ENCODE measurements at regions not wholly inside any gene's neighbourhood (a gene's known extent, or its start where the extent isn't known, plus 50 kb on each side); places are given as distances from the start of the nearest gene placed in this dataset.

- H3K4me3 ChIP-seq = no peak overlapping the region
- H3K4me1 ChIP-seq = peaks cover 0 to 5% of the 10 kb centered on the region in 2 donors
- no peaks in the 10 kb centered on the region for H3K27me3 ChIP-seq
- DNase-seq (no peak), ATAC-seq (peak; percentile 37)
- no peaks in the 10 kb centered on the region for H3K9me3 ChIP-seq
- no peak for TF ChIP-seq CTCF (IDR thresholded peaks at IDR 0.05)
- intact Hi-C loops (cut with DNase I) = no loop called here
- H3K36me3 ChIP-seq = no peaks in the 10 kb centered on the region
- no peak overlapping the region for H3K27ac ChIP-seq
These were observed 283.7 kb upstream of the ANO5 start for GRCh38 chr11:21909145-21909544.

GRCh38 chr11:21911061-21911460 is 281.8 kb upstream of the ANO5 start:
- DNase-seq (no peak), ATAC-seq (no peak)

GRCh38 chr11:21912285-21912684 is 280.6 kb upstream of the ANO5 start:
- TF ChIP-seq CTCF (IDR thresholded peaks at IDR 0.05) = no peak
- intact Hi-C loops (cut with DNase I) = no loop called here
- no peaks in the 10 kb centered on the region for H3K27me3 ChIP-seq
- H3K36me3 ChIP-seq = no peaks in the 10 kb centered on the region
- no peak overlapping the region for H3K27ac ChIP-seq
- no peak overlapping the region for H3K4me3 ChIP-seq
- ATAC-seq (peak; percentile 41), DNase-seq (no peak)
- H3K4me1 ChIP-seq = peaks cover 0 to 5% of the 10 kb centered on the region in 2 donors
- H3K9me3 ChIP-seq = peaks cover 0 to 16% of the 10 kb centered on the region in 2 donors

More at GRCh38 chr11:21911061-21911460, 281.8 kb upstream of the ANO5 start:
- Histone ChIP-seq H3K4me1 (peaks cover 0 to 5% of the 10 kb centered on the region in 2 donors), H3K4me3 (no peak overlapping the region), H3K27ac (no peak overlapping the region), H3K9me3 (peaks cover 0 to 15% of the 10 kb centered on the region in 2 donors), H3K27me3 (no peaks in the 10 kb centered on the region), H3K36me3 (no peaks in the 10 kb centered on the region)
- no peak for TF ChIP-seq CTCF (IDR thresholded peaks at IDR 0.05)
- intact Hi-C loops (cut with DNase I) = no loop called here

- intact Hi-C loops (cut with DNase I) = no loop called here
- no peak for TF ChIP-seq CTCF (IDR thresholded peaks at IDR 0.05)
- no peak for DNase-seq
These were observed 271.7 kb upstream of the ANO5 start for GRCh38 chr11:21921151-21921550.

GRCh38 chr11:21924262-21924661 is 268.6 kb upstream of the ANO5 start:
- TF ChIP-seq CTCF (IDR thresholded peaks at IDR 0.05) = no peak
- no peak overlapping the region for H3K4me3 ChIP-seq
- H3K27ac ChIP-seq = no peak overlapping the region

More at GRCh38 chr11:21921151-21921550, 271.7 kb upstream of the ANO5 start:
- no peak for ATAC-seq
- Histone ChIP-seq H3K27me3 (no peaks in the 10 kb centered on the region), H3K36me3 (no peaks in the 10 kb centered on the region), H3K27ac (no peak overlapping the region), H3K4me1 (no peaks in the 10 kb centered on the region), H3K4me3 (no peak overlapping the region), H3K9me3 (no peaks in the 10 kb centered on the region)

More at GRCh38 chr11:21924262-21924661, 268.6 kb upstream of the ANO5 start:
- intact Hi-C loops (cut with DNase I) = no loop called here
- H3K27me3 ChIP-seq = no peaks in the 10 kb centered on the region
- H3K9me3 ChIP-seq = no peaks in the 10 kb centered on the region
- no peak for ATAC-seq
- no peaks in the 10 kb centered on the region for H3K36me3 ChIP-seq
- H3K4me1 ChIP-seq = no peaks in the 10 kb centered on the region
- no peak for DNase-seq
